ENCODE measurements at regions not wholly inside any gene's neighbourhood (a gene's known extent, or its start where the extent isn't known, plus 50 kb on each side); places are given as distances from the start of the nearest gene placed in this dataset.

DNA sequence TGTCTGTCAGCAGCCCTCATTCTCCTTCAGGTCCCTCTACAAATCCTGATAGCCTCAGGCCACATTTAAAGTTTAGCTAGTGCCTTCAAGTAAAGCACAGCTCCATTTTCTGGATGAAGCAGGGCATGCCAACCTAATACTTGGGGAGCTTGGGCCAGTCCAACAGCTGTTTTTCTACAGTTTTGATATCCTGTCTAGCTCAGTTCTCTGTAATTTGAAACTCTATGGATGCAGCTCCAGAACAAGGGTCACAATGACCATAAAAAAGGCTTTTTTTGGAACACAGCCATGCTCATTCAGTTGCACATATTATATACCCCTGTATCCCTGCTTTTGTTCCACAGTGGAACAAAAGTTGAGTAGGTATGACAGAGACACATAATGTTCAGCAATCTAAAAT is 373.5 kb downstream of the SUCLG1 start:
- Histone ChIP-seq H3K27ac (no peak overlapping the region), H3K4me1 (no peaks in the 10 kb centered on the region), H3K27me3 (peaks cover 0 to 6% (median 0%) of the 10 kb centered on the region in 9 donors), H3K36me3 (no peaks in the 10 kb centered on the region), H3K9me3 (peaks cover 0 to under 1% (median 0%) of the 10 kb centered on the region in 12 donors), H3K4me3 (no peak overlapping the region)
- intact Hi-C loops (cut with DNase I) = no loop called here
- ATAC-seq (no peak), DNase-seq (no peak)
- no peak for TF ChIP-seq POLR2A (IDR thresholded peaks at IDR 0.05)
- TF ChIP-seq, protein P1, sequence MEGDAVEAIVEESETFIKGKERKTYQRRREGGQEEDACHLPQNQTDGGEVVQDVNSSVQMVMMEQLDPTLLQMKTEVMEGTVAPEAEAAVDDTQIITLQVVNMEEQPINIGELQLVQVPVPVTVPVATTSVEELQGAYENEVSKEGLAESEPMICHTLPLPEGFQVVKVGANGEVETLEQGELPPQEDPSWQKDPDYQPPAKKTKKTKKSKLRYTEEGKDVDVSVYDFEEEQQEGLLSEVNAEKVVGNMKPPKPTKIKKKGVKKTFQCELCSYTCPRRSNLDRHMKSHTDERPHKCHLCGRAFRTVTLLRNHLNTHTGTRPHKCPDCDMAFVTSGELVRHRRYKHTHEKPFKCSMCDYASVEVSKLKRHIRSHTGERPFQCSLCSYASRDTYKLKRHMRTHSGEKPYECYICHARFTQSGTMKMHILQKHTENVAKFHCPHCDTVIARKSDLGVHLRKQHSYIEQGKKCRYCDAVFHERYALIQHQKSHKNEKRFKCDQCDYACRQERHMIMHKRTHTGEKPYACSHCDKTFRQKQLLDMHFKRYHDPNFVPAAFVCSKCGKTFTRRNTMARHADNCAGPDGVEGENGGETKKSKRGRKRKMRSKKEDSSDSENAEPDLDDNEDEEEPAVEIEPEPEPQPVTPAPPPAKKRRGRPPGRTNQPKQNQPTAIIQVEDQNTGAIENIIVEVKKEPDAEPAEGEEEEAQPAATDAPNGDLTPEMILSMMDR (IDR thresholded peaks at IDR 0.05) = no peak

DNA sequence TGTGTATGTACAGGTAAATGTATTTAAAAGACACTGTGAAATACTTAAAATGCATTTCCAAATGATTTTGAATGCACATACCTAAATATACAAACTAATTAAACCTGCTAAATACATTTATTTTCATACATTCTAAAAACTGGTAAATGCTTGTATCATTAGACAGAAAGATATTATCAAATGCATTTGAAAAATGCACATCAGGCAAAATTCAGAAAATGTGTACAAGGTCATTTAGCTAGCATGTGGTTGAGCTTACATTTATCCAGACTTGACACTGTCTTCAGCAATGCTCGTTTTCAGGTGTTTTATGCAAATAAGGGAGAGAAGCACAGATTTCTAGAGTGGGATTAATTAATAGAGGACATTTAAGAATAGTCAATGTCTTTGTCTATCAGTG is 374.2 kb downstream of the SUCLG1 start:
- ATAC-seq (no peak), DNase-seq (no peak)
- TF ChIP-seq, protein P1 (IDR thresholded peaks at IDR 0.05) = no peak
- TF ChIP-seq POLR2A (IDR thresholded peaks at IDR 0.05) = no peak
- WGBS, 4 donors = 33 to 44% (median 38%) methylated on average over 1 of the region's 1 CpG
- intact Hi-C loops (cut with DNase I) = no loop called here
- Histone ChIP-seq H3K9me3 (no peaks in the 10 kb centered on the region), H3K36me3 (no peaks in the 10 kb centered on the region), H3K27ac (no peak overlapping the region), H3K4me1 (no peaks in the 10 kb centered on the region), H3K27me3 (peaks cover 0 to 6% (median 0%) of the 10 kb centered on the region in 9 donors), H3K4me3 (no peak overlapping the region)

DNA sequence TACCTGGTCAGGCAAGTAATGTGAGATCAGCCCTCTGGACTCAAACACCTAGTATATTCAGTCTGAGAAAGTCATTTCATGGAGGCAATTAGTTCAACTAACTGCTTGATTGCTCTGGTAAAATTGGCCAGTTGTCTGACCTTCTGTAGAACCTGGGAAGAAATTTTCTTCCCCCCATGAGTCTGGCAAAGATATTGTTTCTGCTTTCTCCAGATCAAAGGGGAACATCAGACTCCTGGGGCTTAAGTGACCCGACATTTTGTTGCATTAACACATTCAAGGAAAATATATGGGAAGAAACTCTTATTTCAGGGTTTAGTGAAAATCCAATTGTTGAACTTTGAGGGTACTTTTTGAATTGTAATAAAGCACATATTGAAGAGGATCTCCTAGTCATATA is 375.1 kb downstream of the SUCLG1 start:
- Histone ChIP-seq H3K36me3 (no peaks in the 10 kb centered on the region), H3K4me1 (no peaks in the 10 kb centered on the region), H3K4me3 (no peak overlapping the region), H3K9me3 (no peaks in the 10 kb centered on the region), H3K27me3 (peaks cover 0 to 6% (median 0%) of the 10 kb centered on the region in 9 donors), H3K27ac (no peak overlapping the region)
- intact Hi-C loops (cut with DNase I) = no loop called here
- TF ChIP-seq, protein P1 (IDR thresholded peaks at IDR 0.05) = no peak
- TF ChIP-seq POLR2A (IDR thresholded peaks at IDR 0.05) = no peak
- DNase-seq (no peak), ATAC-seq (no peak)
- 68 to 72% (median 69%) methylated on average over 1 of the region's 1 CpG for WGBS, 4 donors

DNA sequence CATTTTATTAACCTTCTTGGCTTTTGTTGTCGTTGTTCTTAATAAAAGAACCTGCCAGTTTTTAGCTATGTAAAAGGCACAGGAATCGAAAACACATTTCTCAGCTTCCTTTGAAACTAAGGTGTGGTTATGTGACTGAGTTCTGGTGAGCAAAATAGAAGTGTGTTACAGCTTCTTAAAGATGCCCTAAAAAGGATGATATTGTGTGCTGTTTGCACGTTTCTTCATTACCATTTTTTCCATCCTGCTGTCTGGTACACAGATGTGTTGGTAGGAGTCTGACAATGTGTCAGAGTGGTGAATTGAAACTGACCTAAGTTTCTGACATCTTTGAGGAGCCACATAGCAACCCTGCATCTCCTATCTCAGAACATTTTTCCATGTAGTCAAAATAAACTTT is 380.6 kb downstream of the SUCLG1 start:
- TF ChIP-seq POLR2A (IDR thresholded peaks at IDR 0.05) = no peak
- TF ChIP-seq, protein P1 (IDR thresholded peaks at IDR 0.05) = no peak
- Histone ChIP-seq H3K4me1 (no peaks in the 10 kb centered on the region), H3K27ac (no peak overlapping the region), H3K27me3 (no peaks in the 10 kb centered on the region), H3K36me3 (no peaks in the 10 kb centered on the region), H3K9me3 (no peaks in the 10 kb centered on the region), H3K4me3 (no peak overlapping the region)
- 65 to 77% (median 73%) methylated on average over 3 of the region's 3 CpGs for WGBS, 4 donors
- intact Hi-C loops (cut with DNase I) = no loop called here
- ATAC-seq (no peak), DNase-seq (no peak)

Measured in heart left ventricle (tissue), 16 donors.